NCI-H2227 (cell line): ENCODE measurements at regions not wholly inside any gene's neighbourhood (a gene's known extent, or its start where the extent isn't known, plus 50 kb on each side); places are given as distances from the start of the nearest gene placed in this dataset.

Experiments
- DNase-seq: peaks from one replicate; lab custom pipeline; 2025; ENCODE audit not compliant: unreplicated experiment; lab: John Stamatoyannopoulos, UW

GRCh38 chr6:105476978-105477377 is 74.1 kb upstream of the PREP start:
- DNase-seq: no peak

DNA sequence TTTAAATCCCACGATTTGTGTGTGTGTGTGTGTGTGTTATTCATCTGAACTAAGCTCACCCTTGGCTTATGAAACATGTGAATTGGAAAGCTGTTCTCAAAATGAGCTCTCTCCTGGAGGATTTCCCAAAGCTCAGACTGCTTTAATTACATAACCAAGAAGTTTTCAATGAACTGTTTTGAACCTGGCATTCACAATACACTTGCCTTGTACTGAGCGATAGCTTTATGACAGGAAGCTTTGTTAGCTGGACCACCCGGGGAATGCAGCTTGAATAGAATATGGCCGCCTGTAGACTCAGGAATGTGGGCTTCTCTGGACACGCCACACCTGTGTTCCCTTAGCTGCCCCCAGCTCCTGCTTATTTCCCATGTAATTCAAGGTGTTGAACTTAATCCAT is 71.4 kb upstream of the PREP start:
- no peak for DNase-seq

DNA sequence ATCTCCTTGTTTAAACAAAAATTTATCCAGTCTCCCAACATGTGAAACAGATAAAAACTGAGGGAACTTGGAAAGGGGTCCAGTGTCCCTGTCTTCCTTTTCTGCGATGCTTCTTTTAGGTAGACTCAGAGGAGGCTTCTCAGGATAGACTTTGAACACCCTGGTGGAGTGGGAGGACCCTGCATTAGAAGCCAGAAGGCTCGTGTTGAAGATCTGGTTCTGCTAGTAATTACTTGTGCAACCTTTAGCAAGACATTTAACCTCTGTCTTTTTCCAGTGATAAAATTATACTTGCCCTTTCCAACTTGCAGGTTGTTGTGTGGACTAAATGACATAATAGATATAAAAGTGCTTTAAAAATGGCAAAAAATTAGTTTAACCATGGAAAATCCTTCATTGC is 67.1 kb upstream of the PREP start:
- no peak for DNase-seq

GRCh38 chr6:105468850-105469249 is 66.0 kb upstream of the PREP start:
- DNase-seq: no peak

GRCh38 chr6:105460860-105461259 is 58.0 kb upstream of the PREP start:
- no peak for DNase-seq

DNA sequence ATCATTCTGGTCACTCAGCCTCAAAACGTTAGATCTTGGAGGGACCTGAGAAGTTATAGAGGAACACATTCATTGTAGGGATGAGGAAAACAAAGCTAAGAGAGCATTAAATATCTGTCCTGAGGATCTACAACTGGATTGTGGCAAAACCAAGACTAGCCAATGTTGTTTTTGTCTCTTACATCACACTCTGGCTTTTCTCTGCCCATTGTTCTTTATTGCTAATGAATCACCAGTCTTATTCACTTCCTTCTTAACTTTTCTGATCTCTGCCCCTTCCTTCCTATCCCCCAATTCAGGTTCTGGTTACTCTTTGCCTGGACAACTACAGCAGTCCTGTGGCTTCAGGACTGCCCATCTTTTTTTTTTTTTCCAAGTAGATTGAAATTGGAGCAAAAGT is 57.0 kb upstream of the PREP start:
- no peak for DNase-seq

DNA sequence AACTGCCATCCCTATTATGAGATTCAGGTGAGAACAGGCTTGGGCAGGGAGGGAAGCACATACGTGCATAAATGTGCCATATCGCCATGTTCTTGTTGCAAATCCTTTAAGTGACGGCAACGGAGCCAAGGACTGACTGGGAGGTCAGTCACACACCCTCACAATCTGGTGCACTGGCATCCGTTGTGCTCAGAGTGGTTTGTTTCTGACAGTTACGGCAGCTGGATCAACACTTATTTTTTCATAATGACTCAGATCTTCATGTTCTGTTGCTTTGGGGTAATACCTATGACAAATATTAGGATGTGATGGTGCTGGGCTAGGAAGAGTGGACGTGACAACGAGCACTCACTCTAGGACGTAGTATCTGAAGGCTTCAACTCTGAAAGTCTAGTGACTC is 56.2 kb upstream of the PREP start:
- DNase-seq: no peak

- no peak for DNase-seq
Measured at GRCh38 chr6:105458551-105458950, 55.7 kb upstream of the PREP start.

DNA sequence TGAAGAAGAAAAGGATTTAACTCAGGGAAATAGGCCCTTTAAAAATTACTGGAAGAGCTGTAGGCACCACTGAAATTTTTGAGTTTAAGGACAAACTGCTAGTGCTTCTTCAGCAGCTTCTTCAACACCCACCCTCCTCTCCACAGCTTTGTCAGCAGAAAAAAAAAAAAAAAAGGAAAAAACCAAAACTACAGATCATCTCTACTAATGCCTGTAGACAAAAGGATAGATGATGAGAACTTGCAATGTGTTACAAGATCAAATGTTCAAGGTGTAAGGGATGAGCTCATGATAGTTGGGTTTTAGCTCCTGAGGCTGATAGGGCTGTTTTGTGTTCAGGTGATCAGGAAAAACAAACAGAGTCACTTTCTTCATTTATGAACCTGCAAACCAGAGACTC is 55.2 kb upstream of the PREP start:
- no peak for DNase-seq

- DNase-seq: no peak
Measured at GRCh38 chr6:105453968-105454367, 51.1 kb upstream of the PREP start.

GRCh38 chr6:105452924-105453756 is 50.3 kb upstream of the PREP start:
- no peak for DNase-seq
